ENCODE measurements at regions not wholly inside any gene's neighbourhood (a gene's known extent, or its start where the extent isn't known, plus 50 kb on each side); places are given as distances from the start of the nearest gene placed in this dataset.

GRCh38 chr10:49243610-49244283, 55.2 kb upstream of the C10orf71 start:
- in situ Hi-C loops (cut with HindIII; ENCODE audit: low sequenced_read_pairs), result loop anchor here (5.0 to 25.0 kb wide), 3 partner anchors 54 to 156 kb away; partner anchors contain the start of gene C10orf71

GRCh38 chr10:49243139-49243538, 54.9 kb upstream of the TMEM273 start:
- in situ Hi-C loops (cut with HindIII; ENCODE audit: low sequenced_read_pairs), result loop anchor here (5.0 to 25.0 kb wide), 3 partner anchors 54 to 156 kb away; partner anchors contain the start of gene C10orf71

- in situ Hi-C loops (cut with HindIII; ENCODE audit: low sequenced_read_pairs), result loop anchor here (5.0 to 25.0 kb wide), 3 partner anchors 55 to 155 kb away; partner anchors contain the start of gene C10orf71
Measured at GRCh38 chr10:49242604-49243003, 54.4 kb upstream of the TMEM273 start.

GRCh38 chr10:49241385-49241784, 53.2 kb upstream of the TMEM273 start:
- in situ Hi-C loops (cut with HindIII; ENCODE audit: low sequenced_read_pairs), result loop anchor here (5.0 to 25.0 kb wide), 3 partner anchors 56 to 154 kb away; partner anchors contain the start of gene C10orf71

GRCh38 chr10:49240946-49241345, 52.8 kb upstream of the TMEM273 start:
- in situ Hi-C loops (cut with HindIII; ENCODE audit: low sequenced_read_pairs), result loop anchor here (5.0 to 25.0 kb wide), 3 partner anchors 56 to 154 kb away; partner anchors contain the start of gene C10orf71

Measured in endothelial cell of hepatic sinusoid (primary cell).